Glomerular visceral epithelial cell (primary cell): ENCODE measurements at regions not wholly inside any gene's neighbourhood (a gene's known extent, or its start where the extent isn't known, plus 50 kb on each side); places are given as distances from the start of the nearest gene placed in this dataset.
"Not testable (repeated sequence)": the region's sequence is repeated elsewhere in the genome, so short reads cannot be mapped to it uniquely, and the experiment has no call there.

Experiments used
- DNase-seq: peaks from one replicate; pipeline ENCODE4 v3.0.0-alpha.2; 2016; ENCODE audit errors: extremely low spot score

DNA sequence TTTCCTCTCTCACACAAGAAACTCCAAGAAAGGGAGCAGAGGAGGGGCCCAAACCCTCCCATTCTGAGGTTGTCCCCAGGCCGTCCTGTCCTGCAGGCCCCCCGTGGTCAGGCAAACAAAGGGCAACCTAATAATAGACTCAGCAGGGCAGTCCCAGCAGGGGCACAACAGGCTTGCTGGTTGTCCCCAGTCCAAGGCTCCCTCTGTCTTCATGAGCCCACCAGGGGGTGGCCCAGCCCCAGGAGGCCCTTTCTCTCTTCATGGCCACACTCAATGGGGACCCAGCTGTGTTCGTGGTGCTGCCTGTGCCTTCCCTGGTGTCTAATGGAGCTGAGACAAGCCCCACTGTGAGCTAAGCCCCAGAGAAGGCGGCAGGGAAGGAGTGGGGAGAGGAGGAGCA, 359.9 kb downstream of the ADGRD1 start:
- DNase-seq = no peak

- DNase-seq = no peak
Measured at GRCh38 chr12:131314524-131315090, 360.9 kb downstream of the ADGRD1 start.

DNA sequence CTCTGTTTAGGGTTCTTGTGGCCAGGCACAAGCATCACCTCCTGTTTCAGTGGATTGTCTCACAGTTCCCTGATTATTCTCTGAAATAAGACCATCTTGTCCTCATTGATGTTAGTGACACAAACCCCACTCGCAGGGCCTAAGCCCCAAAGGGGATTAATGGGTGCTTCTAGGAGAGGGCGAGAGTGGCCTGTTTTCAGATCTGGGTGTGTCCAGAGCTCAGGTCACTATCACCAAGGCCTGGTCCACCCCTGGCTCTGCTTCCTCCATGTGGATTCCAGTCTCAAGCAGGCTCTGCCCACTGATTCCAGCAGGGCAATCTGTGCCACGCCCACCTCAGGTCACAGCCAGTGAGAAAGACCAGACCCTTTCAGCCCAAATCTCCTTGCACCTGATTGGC, 361.9 kb downstream of the ADGRD1 start:
- DNase-seq = no peak

- DNase-seq = no peak
Measured at GRCh38 chr12:131316388-131316787, 362.7 kb downstream of the ADGRD1 start.

- no peak for DNase-seq
Measured at GRCh38 chr12:131318045-131318685, 364.5 kb downstream of the ADGRD1 start.

DNA sequence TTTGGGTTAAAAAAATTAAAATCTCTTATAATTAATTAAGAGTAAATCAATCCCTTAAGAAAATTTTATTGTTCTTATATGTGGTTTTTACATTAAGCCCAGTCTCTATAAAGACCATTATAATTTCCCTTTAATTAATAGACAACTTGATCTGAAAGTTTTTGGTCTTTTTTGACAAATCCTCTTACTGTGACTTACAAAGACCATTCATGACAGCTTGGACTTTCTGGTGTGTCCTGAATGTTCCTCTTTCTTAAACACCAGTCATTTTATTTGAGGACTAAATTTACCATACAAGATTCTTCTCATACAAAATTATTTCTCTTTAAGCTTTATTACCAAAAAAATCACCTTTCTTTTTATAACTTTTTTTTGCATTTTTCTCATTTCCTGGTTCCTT, 368.3 kb downstream of the ADGRD1 start:
- DNase-seq = no peak

DNA sequence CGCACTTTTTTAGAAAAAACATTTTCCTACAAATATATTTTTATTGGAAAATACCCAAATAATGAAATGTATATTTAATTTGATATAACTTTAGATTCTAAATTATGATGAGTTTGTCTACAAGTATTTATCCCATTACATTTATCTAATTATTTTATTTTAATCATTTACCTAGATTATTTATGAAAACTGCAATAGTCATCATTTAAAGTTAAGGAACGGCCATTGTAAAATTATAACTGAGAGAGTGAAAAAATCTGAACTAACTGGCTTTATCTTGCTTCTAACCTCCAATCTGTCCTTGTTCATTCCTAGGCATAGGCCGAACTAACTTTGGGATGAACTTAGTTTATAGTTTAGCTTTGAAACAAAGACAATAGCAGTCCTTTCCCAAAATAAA, 368.8 kb downstream of the ADGRD1 start:
- not testable (repeated sequence) for DNase-seq

GRCh38 chr12:131323879-131324278, 370.2 kb downstream of the ADGRD1 start:
- DNase-seq = no peak

- DNase-seq = no peak
Measured at GRCh38 chr12:131327521-131328488, 374.1 kb downstream of the ADGRD1 start.

- not testable (repeated sequence) for DNase-seq
Measured at GRCh38 chr12:131328861-131329845, 375.4 kb downstream of the ADGRD1 start.

GRCh38 chr12:131330106-131330815, 376.6 kb downstream of the ADGRD1 start:
- no peak for DNase-seq

DNA sequence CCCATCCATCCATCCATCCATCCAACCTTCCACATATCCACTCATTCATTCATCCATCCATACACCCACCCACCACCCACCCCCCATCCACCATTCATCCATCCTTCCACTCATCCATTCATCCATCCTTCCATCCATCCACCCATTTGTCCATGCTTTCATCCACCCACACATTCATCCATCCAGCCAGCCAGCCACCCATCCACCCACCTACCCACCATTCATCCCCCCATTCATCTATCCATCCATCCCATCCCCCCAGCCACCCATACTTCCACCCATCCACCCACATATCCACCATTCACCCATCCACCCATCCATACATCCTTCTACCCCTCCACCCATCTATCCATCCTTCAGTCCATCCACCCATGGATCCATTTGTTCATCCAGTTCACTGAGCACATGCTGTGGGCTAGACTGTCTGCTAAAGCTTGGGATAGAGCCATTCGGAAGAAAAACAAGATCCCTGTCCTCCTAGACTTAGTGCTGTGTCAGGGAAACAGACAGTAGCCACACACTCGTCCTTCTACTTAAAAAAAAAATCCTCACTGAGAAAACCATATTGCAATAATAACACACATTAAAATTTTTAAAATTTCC, 377.5 kb downstream of the ADGRD1 start:
- DNase-seq = no peak

DNA sequence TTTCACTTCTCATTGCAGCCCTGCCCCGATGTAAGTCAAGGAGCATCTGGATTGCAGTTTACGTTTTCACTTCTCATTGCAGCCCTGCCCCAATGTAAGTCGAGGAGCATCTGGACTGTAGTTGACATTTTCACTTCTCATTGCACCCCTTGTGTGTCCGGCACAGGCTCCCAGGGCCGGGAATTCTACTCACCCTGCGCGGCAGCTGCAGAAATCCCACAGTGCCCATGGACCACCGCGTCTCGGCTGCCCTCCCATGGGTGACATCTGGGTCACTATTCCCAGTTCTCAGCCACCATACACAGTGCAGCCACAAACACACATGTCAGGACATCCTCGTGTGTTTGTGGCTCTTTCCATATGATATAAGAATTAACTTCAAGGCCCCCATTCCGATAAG, 378.5 kb downstream of the ADGRD1 start:
- no peak for DNase-seq

DNA sequence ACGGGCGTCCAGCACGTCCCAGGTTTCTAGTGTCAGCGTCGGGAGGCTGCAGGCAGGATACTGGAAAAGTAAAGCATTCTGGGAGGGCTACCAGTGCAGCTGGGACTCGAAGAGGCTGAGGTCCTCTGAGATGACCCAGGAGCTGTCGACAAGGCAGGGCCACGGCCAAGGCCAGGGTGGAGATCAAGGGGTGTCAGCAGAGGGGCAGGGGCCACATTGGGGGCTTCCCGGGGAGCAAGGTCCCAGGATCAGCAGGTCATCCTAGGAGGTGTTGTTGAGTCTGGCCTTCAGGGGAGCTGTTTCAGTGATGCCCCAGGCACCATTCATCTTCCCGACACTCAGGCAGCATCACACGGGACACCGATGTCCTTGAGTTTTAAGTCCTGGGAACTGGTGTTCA, 377.8 kb upstream of the SFSWAP start:
- DNase-seq = no peak

DNA sequence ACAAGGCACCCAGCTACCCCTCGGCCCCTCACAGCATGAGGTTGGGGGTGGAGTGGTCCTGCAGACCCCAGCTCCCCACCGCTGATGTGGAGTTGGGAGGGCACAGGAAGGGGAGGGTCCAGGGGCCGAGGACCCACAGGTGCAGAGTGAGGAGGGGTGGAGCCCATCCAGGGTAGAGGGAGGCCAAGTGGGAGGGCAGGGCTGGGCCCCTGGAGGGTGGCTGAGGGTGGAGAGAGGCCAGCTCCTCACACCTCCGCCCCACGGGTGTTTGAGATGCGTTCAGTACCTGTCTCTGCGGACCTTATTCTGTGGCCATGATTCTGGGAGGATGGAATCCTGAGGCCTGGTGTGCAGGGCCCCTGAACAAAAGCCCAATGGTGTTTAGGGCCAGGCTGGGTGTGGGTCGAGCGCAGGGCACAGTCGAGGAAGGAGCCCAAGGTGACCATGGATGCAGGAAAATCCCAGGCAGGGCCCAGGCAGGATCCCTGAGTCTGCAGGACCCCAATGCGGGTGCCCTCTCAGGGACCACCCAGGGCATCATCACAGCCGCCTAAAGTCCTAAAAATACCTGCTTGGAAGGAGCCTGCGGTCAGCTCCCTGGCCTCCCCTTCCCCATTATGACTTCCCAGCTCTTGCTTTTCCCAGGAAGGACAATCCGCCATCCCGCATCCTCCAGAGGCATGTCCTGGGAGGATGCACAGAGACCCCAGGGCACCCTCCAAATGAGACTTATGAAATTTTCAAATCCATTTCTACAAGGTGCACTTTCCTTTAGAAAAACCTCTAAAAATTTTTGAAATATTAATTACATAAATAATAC, 377.1 kb upstream of the SFSWAP start:
- no peak for DNase-seq

GRCh38 chr12:131334835-131335234, 376.1 kb upstream of the SFSWAP start:
- no peak for DNase-seq

DNA sequence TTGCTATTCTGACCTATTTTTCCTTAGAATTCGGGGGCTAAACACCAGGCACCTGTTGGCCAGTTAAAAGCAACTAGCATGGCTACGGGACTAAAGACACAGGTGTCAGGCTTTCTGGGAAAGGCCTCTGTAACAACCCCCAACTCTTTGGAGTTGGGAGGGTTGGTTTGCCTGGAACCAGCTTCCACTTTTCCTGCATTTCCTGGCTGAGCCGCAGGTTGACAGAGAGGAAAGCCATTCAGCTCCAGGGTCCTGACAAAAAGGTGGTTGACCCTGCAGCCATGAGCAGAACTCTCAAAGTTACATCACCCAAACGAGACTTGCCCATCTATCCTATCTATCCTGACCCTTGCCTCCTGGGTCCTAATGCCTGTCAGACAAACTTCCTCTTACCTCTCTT, 375.4 kb upstream of the SFSWAP start:
- no peak for DNase-seq

GRCh38 chr12:131337861-131338260, 373.0 kb upstream of the SFSWAP start:
- not testable (repeated sequence) for DNase-seq

- no peak for DNase-seq
Measured at GRCh38 chr12:131340616-131341210, 370.2 kb upstream of the SFSWAP start.
